Activated CD4-positive, alpha-beta T cell treated with anti-CD3 and anti-CD28 coated beads, Interleukin-2, amount 50 U/mL, for 4 hours (primary cell): ENCODE measurements at regions not wholly inside any gene's neighbourhood (a gene's known extent, or its start where the extent isn't known, plus 50 kb on each side); places are given as distances from the start of the nearest gene placed in this dataset.
"Not testable (repeated sequence)": the region's sequence is repeated elsewhere in the genome, so short reads cannot be mapped to it uniquely, and the experiment has no call there.

ENCODE experiments used
- DNase-seq, 2 experiments: peaks; one replicate each; pipeline ENCODE4 v3.0.0-alpha.2; 2020

- no peak for DNase-seq
Observed at GRCh38 chr11:45402049-45402630, 116.0 kb upstream of the SYT13 start.

GRCh38 chr11:45400591-45400990, 114.5 kb upstream of the SYT13 start:
- no peak for DNase-seq

- DNase-seq: no peak
Observed at GRCh38 chr11:45399166-45399565, 113.0 kb upstream of the SYT13 start.

GRCh38 chr11:45398325-45398724, 112.2 kb upstream of the SYT13 start:
- DNase-seq: no peak

- no peak for DNase-seq
Observed at GRCh38 chr11:45396394-45396793, 110.3 kb upstream of the SYT13 start.

GRCh38 chr11:45395947-45396346, 109.8 kb upstream of the SYT13 start:
- no peak for DNase-seq

GRCh38 chr11:45395421-45395820, 109.3 kb upstream of the SYT13 start:
- no peak for DNase-seq

- no peak for DNase-seq
Observed at GRCh38 chr11:45394294-45395085, 108.3 kb upstream of the SYT13 start.

- DNase-seq: no peak
Observed at GRCh38 chr11:45393826-45394225, 107.7 kb upstream of the SYT13 start.

- no peak for DNase-seq
Observed at GRCh38 chr11:45393334-45393733, 107.2 kb upstream of the SYT13 start.

GRCh38 chr11:45392591-45393091, 106.5 kb upstream of the SYT13 start:
- DNase-seq: no peak

GRCh38 chr11:45392154-45392553, 106.0 kb upstream of the SYT13 start:
- no peak for DNase-seq

- no peak for DNase-seq
Observed at GRCh38 chr11:45391168-45391850, 105.2 kb upstream of the SYT13 start.

- no peak for DNase-seq
Observed at GRCh38 chr11:45390407-45390806, 104.3 kb upstream of the SYT13 start.

- DNase-seq: no peak
Observed at GRCh38 chr11:45388472-45388871, 102.3 kb upstream of the SYT13 start.

GRCh38 chr11:45387885-45388284, 101.7 kb upstream of the SYT13 start:
- not testable (repeated sequence) for DNase-seq

- no peak for DNase-seq
Observed at GRCh38 chr11:45386972-45387371, 100.8 kb upstream of the SYT13 start.

- DNase-seq: no peak
Observed at GRCh38 chr11:45385844-45386243, 99.7 kb upstream of the SYT13 start.

GRCh38 chr11:45385423-45385822, 99.3 kb upstream of the SYT13 start:
- DNase-seq: no peak

GRCh38 chr11:45384711-45385241, 98.6 kb upstream of the SYT13 start:
- DNase-seq: no peak

- no peak for DNase-seq
Observed at GRCh38 chr11:45384016-45384415, 97.9 kb upstream of the SYT13 start.

GRCh38 chr11:45383224-45383623, 97.1 kb upstream of the SYT13 start:
- no peak for DNase-seq

- no peak for DNase-seq
Observed at GRCh38 chr11:45382133-45382878, 96.2 kb upstream of the SYT13 start.
